ENCODE measurements at regions not wholly inside any gene's neighbourhood (a gene's known extent, or its start where the extent isn't known, plus 50 kb on each side); places are given as distances from the start of the nearest gene placed in this dataset.
"Not testable (repeated sequence)": the region's sequence is repeated elsewhere in the genome, so short reads cannot be mapped to it uniquely, and the experiment has no call there.

DNA sequence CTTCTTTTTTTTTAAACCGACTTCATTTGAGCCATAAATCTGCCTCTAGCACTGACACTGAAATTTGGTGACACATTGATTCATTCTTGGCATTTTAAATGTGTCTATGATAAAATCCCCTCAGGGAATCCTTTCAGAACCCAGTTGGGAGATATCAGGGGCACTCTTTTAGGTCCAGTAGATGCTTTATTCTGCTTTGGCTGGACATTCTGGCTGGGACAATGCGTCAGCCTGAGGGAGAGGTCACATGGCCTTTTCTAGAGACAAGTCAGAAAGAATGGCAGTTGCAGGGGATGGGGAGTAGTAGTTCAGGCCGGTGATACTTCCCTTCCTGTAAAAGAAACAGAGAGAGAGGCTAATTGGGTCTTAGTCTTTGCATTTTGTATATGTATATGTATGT is 63.1 kb downstream of the TRIM43 start:
- H3K9me3 ChIP-seq (ENCODE audit: control insufficient read depth in 2 of 2, low read length in 2 of 2); H3K4me3 ChIP-seq (ENCODE audit: low read length in 2 of 2); H3K27me3 ChIP-seq (ENCODE audit: control insufficient read depth in 1 of 2, insufficient read depth in 2 of 2, low read length in 2 of 2); H3K36me3 ChIP-seq (ENCODE audit: control insufficient read depth in 2 of 2, insufficient read depth in 2 of 2, low read length in 2 of 2); H3K27ac ChIP-seq (ENCODE audit: low read length); H3K4me1 ChIP-seq (ENCODE audit: control insufficient read depth, insufficient read depth, low read length); H3K9ac ChIP-seq (ENCODE audit: low read length in 2 of 2): not testable (repeated sequence)

DNA sequence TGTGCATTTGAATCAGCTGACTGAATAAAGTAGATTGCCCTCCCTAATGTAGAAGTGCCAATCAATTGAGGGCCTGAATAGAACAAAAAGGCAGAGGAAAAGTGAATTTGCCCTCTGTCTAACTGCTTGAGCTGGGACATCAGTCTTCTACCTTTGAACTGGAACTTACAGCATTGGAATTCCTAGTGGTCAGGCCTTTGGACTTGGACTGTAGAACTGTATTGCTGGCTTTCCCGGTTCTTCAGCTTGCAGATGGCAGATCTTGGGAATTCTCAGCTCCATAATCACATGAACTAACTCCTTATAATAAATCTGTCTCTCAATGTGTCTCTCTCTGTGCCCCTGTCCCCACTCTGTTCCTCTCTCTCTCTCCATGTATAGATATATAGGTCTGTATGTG is 64.8 kb downstream of the TRIM43 start:
- H3K27ac ChIP-seq (ENCODE audit: low read length); H3K4me3 ChIP-seq (ENCODE audit: low read length in 2 of 2); H3K4me1 ChIP-seq (ENCODE audit: control insufficient read depth, insufficient read depth, low read length); H3K9me3 ChIP-seq (ENCODE audit: control insufficient read depth in 2 of 2, low read length in 2 of 2); H3K9ac ChIP-seq (ENCODE audit: low read length in 2 of 2); H3K27me3 ChIP-seq (ENCODE audit: control insufficient read depth in 1 of 2, insufficient read depth in 2 of 2, low read length in 2 of 2); H3K36me3 ChIP-seq (ENCODE audit: control insufficient read depth in 2 of 2, insufficient read depth in 2 of 2, low read length in 2 of 2): not testable (repeated sequence)

DNA sequence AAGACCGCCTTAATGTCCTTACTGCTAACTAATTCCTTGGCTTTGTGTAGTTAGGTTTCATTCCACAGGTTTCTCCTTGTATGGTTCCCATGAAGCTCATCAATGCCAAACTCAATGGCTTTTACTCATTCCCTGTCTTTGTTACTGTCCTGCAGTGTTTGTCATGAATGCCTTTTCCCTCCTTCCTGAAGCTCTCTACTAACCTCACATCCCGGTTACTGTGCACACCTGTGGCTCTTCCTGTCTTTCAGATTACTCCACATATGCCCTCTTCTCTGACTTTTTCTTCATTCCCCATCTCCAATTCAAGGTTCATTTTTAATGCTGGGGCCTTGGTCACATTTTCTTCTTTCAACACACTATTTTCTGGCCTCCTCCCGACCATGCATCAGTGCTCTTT is 66.1 kb downstream of the TRIM43 start:
- not testable (repeated sequence) for H3K9ac ChIP-seq (ENCODE audit: low read length in 2 of 2); H3K36me3 ChIP-seq (ENCODE audit: control insufficient read depth in 2 of 2, insufficient read depth in 2 of 2, low read length in 2 of 2); H3K4me1 ChIP-seq (ENCODE audit: control insufficient read depth, insufficient read depth, low read length); H3K9me3 ChIP-seq (ENCODE audit: control insufficient read depth in 2 of 2, low read length in 2 of 2); H3K4me3 ChIP-seq (ENCODE audit: low read length in 2 of 2); H3K27ac ChIP-seq (ENCODE audit: low read length); H3K27me3 ChIP-seq (ENCODE audit: control insufficient read depth in 1 of 2, insufficient read depth in 2 of 2, low read length in 2 of 2)

DNA sequence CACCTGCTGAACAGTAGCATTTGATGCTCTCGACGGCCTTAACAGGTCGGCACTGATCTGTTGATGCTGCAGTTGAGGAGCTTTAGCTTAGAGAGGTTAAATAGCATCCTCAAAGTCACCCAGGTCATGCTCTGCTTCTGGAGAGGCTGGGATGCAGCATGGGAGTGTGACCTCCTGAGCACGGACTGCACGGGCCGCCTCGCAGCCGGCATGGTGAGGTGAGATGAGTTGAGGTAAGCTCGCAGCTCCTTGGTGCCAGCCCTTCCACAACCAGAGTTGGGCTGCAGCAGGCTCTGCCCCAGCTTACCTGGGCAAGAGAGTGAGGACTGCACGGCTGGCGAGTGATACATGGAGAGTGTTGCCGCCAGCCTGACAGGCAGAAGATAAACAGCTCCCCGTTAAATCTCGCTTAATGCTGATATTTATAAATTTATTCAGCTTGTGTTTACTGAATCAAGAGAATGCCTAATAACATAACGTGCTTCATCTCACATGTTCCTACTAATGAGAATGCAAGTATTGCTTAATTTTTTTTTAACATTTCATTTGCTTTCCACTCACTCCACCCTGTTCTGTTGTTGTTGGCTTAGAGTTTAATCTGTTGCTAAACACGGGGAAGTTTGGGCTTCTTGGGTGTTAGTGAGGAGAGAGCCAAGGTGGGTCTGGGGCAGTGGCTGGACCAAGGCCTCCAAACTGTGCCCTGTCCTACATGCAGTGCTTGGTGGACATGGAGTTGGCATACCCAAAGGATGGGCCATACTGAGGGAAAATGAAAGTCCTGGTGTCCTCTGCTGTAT is 69.2 kb downstream of the TRIM43 start:
- H3K27ac ChIP-seq (ENCODE audit: low read length); H3K36me3 ChIP-seq (ENCODE audit: control insufficient read depth in 2 of 2, insufficient read depth in 2 of 2, low read length in 2 of 2); H3K9me3 ChIP-seq (ENCODE audit: control insufficient read depth in 2 of 2, low read length in 2 of 2); H3K4me3 ChIP-seq (ENCODE audit: low read length in 2 of 2); H3K27me3 ChIP-seq (ENCODE audit: control insufficient read depth in 1 of 2, insufficient read depth in 2 of 2, low read length in 2 of 2); H3K4me1 ChIP-seq (ENCODE audit: control insufficient read depth, insufficient read depth, low read length); H3K9ac ChIP-seq (ENCODE audit: low read length in 2 of 2): not testable (repeated sequence)

DNA sequence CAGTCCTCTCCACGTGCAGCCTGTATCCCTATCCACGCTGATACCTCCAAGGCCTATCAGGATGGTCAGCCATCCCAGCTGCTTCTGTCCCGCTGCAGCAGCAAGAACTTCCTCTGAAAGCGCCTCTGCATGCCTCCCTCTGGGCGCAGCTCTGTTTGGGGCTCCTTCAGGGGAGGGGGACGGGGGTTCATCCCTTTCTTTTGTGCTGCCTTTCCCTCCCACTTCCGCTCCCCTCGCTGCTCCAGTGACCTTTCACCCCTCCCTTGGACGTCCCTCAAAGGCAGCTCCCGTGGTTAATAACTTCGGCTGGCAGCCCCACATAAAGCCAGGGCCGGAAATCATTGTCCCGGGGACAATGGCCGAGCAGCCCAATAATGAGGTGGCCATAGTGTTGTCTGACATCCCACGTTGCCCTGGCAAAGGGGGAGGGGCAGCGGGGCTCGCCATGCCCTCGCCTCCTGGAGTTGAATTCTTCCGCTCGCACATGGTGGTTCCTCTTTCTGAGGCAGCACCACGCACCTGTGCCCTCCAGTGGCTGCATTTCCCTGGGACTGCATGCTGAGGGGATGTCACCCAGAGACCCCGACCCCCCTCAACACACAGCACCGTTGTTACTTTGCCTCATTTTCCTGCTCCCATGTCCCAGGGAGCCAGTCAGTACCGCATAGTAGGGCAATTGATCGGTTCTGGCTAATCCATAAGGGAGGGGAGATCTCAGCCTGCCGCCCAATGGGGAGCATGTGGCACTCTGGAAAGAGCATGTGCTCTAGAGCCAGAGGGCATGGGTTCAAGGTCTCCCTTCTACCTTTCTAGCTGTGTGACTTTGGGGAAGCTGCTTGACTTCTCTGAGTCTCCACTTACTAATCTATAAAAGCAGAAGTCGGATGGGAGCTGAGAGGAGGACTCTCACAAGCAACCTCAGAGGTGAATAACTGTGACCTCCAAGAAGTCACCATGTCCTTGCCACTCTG is 72.0 kb downstream of the TRIM43 start:
- not testable (repeated sequence) for H3K9me3 ChIP-seq (ENCODE audit: control insufficient read depth in 2 of 2, low read length in 2 of 2); H3K4me3 ChIP-seq (ENCODE audit: low read length in 2 of 2); H3K27me3 ChIP-seq (ENCODE audit: control insufficient read depth in 1 of 2, insufficient read depth in 2 of 2, low read length in 2 of 2); H3K27ac ChIP-seq (ENCODE audit: low read length); H3K4me1 ChIP-seq (ENCODE audit: control insufficient read depth, insufficient read depth, low read length); H3K9ac ChIP-seq (ENCODE audit: low read length in 2 of 2); H3K36me3 ChIP-seq (ENCODE audit: control insufficient read depth in 2 of 2, insufficient read depth in 2 of 2, low read length in 2 of 2)

DNA sequence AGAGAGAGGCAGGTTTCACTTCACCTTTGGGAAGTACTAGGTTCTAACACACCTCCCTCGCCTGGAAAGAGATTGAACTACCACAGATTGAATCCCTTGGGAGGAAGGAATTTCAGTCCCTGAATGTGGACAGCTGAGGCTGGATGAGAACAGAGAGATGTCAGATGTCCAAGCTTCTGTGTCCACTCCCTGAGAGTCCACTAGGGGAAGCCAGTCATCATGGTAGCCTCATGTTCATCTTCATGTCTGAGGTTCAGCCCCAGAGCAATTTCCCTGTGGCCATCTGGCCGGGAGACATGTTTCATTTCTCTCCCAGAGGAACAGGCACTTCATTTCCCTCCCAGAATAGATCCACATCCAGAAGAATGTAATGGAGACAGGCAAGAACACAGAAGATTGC is 74.8 kb downstream of the TRIM43 start:
- H3K9ac ChIP-seq (ENCODE audit: low read length in 2 of 2); H3K4me1 ChIP-seq (ENCODE audit: control insufficient read depth, insufficient read depth, low read length); H3K9me3 ChIP-seq (ENCODE audit: control insufficient read depth in 2 of 2, low read length in 2 of 2); H3K36me3 ChIP-seq (ENCODE audit: control insufficient read depth in 2 of 2, insufficient read depth in 2 of 2, low read length in 2 of 2); H3K27ac ChIP-seq (ENCODE audit: low read length); H3K4me3 ChIP-seq (ENCODE audit: low read length in 2 of 2); H3K27me3 ChIP-seq (ENCODE audit: control insufficient read depth in 1 of 2, insufficient read depth in 2 of 2, low read length in 2 of 2): not testable (repeated sequence)

DNA sequence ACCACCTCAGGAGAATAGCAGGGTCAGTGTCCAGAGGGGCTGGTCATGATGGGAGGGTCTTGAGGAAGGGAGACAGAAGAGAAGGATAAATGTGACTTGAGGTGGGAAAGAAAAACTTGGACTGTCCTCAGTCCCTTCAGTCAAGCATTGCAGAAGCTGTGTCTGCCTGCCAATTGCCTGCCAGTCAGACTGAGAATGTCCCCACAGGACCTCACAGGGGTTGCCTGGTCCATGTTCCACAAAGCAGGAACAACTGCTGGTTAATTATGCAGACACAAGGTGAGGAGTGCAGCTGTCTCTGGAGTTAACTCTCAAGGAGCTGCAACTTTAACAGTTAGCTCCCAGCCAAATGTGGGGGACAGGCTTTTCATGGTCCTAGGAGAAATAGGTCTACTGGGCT is 75.7 kb downstream of the TRIM43 start:
- H3K4me3 ChIP-seq (ENCODE audit: low read length in 2 of 2): no peak overlapping the region
- no peak overlapping the region for H3K9ac ChIP-seq (ENCODE audit: low read length in 2 of 2)
- H3K4me1 ChIP-seq (ENCODE audit: control insufficient read depth, insufficient read depth, low read length): no peaks in the 10 kb centered on the region
- H3K9me3 ChIP-seq (ENCODE audit: control insufficient read depth in 2 of 2, low read length in 2 of 2): no peaks in the 10 kb centered on the region
- H3K36me3 ChIP-seq (ENCODE audit: control insufficient read depth in 2 of 2, insufficient read depth in 2 of 2, low read length in 2 of 2): no peaks in the 10 kb centered on the region
- no peaks in the 10 kb centered on the region for H3K27me3 ChIP-seq (ENCODE audit: control insufficient read depth in 1 of 2, insufficient read depth in 2 of 2, low read length in 2 of 2)
- no peak overlapping the region for H3K27ac ChIP-seq (ENCODE audit: low read length)

DNA sequence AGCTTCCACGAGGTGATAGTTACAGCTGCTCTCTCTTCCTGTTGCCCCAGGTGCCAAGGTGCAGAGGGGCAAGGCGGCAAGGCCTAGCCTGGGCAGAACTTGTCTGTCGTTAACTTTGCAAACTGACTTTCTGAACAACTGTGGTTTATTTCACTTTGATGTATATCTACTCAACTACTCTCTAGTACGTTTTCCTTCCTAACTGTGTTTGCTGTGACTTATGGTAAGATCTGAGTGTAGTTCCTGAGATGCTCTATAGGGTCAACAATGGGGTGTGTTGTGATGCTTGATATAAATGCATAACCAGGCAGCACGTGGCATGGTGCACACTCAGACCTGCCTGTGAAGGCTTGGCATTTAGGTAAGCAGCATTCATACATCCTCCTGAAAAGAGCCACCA is 77.1 kb downstream of the TRIM43 start:
- not testable (repeated sequence) for H3K4me1 ChIP-seq (ENCODE audit: control insufficient read depth, insufficient read depth, low read length); H3K27ac ChIP-seq (ENCODE audit: low read length); H3K9ac ChIP-seq (ENCODE audit: low read length in 2 of 2)

DNA sequence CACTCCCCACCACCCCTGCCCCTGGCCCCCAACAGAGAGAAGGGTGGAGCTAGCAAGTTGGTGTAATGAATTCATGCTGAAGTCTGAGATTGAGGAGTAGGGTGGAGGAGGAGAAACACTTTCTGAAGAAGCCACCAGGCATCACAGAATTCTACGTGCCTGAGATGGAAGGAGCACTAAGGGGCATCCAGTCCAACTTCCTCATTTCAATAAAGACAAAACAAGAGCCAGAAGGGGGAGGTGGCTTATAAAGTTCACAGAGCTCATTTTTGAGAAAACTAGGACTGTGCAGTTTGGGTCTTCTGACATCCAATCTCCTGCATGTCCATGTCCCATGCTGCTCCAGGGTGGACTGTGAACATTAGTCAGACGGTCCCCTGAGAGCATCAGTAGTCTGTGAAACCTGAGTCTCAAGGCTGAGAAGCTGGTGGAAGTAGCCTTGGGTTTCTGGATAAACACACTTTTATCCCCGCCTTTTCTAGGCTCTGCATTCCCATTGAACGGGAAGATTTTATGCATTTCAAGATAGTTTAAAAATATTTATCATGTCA is 77.7 kb downstream of the TRIM43 start:
- no peak overlapping the region for H3K27ac ChIP-seq (ENCODE audit: low read length)

More for the DNA sequence above, 77.1 kb downstream of the TRIM43 start:
- H3K36me3 ChIP-seq (ENCODE audit: control insufficient read depth in 2 of 2, insufficient read depth in 2 of 2, low read length in 2 of 2); H3K4me3 ChIP-seq (ENCODE audit: low read length in 2 of 2); H3K27me3 ChIP-seq (ENCODE audit: control insufficient read depth in 1 of 2, insufficient read depth in 2 of 2, low read length in 2 of 2); H3K9me3 ChIP-seq (ENCODE audit: control insufficient read depth in 2 of 2, low read length in 2 of 2): not testable (repeated sequence)

DNA sequence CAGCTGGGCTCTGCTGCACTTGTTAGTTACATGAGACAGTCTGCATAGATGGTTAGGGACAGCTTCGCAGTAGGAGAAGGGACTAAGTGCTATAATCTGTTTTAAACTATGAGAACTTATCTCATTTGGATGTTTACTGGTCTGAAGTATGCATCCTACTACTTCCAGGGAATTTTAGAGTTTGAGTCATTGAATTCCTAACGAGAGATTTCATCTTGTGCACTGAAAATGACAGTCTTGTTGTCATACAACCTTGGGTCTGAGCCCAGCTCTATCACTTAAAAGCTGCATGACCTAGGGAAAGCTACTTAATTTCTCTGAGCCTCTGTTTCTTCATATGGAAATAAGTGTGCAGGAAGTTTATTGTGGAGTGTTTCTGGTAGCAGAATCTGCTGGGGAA is 78.4 kb downstream of the TRIM43 start:
- H3K4me1 ChIP-seq (ENCODE audit: control insufficient read depth, insufficient read depth, low read length): no peaks in the 10 kb centered on the region
- no peak overlapping the region for H3K4me3 ChIP-seq (ENCODE audit: low read length in 2 of 2)

More for the DNA sequence above, 77.7 kb downstream of the TRIM43 start:
- Histone ChIP-seq H3K9me3 (ENCODE audit: control insufficient read depth in 2 of 2, low read length in 2 of 2) (no peaks in the 10 kb centered on the region), H3K36me3 (ENCODE audit: control insufficient read depth in 2 of 2, insufficient read depth in 2 of 2, low read length in 2 of 2) (no peaks in the 10 kb centered on the region), H3K4me3 (ENCODE audit: low read length in 2 of 2) (no peak overlapping the region), H3K4me1 (ENCODE audit: control insufficient read depth, insufficient read depth, low read length) (no peaks in the 10 kb centered on the region), H3K27me3 (ENCODE audit: control insufficient read depth in 1 of 2, insufficient read depth in 2 of 2, low read length in 2 of 2) (no peaks in the 10 kb centered on the region), H3K9ac (ENCODE audit: low read length in 2 of 2) (no peak overlapping the region)

DNA sequence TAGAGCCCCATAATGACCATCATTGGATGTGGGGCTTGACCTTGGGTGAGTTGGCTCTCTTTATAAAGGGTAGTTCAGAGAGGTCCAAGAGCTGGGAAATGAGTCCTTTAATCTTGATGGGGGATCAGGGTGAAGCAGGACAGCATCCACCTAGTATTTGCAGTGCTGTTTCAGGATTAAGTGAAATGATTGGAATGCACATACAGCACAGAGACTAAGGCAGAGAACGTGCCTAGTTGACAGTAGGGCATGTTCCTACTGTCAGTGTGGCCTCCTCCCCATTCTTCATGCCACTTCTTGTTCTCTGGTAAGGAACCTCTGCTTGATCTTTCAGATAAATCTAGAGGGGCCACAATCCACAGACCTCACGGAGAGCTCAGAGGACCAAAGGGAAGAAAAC is 78.9 kb downstream of the TRIM43 start:
- no peaks in the 10 kb centered on the region for H3K27me3 ChIP-seq (ENCODE audit: control insufficient read depth in 1 of 2, insufficient read depth in 2 of 2, low read length in 2 of 2)
- H3K36me3 ChIP-seq (ENCODE audit: control insufficient read depth in 2 of 2, insufficient read depth in 2 of 2, low read length in 2 of 2): no peaks in the 10 kb centered on the region
- H3K27ac ChIP-seq (ENCODE audit: low read length): no peak overlapping the region
- no peaks in the 10 kb centered on the region for H3K4me1 ChIP-seq (ENCODE audit: control insufficient read depth, insufficient read depth, low read length)
- no peak overlapping the region for H3K4me3 ChIP-seq (ENCODE audit: low read length in 2 of 2)
- H3K9me3 ChIP-seq (ENCODE audit: control insufficient read depth in 2 of 2, low read length in 2 of 2): no peaks in the 10 kb centered on the region
- H3K9ac ChIP-seq (ENCODE audit: low read length in 2 of 2): no peak overlapping the region

More for the DNA sequence above, 78.4 kb downstream of the TRIM43 start:
- Histone ChIP-seq H3K9me3 (ENCODE audit: control insufficient read depth in 2 of 2, low read length in 2 of 2) (no peaks in the 10 kb centered on the region), H3K9ac (ENCODE audit: low read length in 2 of 2) (no peak overlapping the region), H3K27me3 (ENCODE audit: control insufficient read depth in 1 of 2, insufficient read depth in 2 of 2, low read length in 2 of 2) (no peaks in the 10 kb centered on the region), H3K27ac (ENCODE audit: low read length) (no peak overlapping the region), H3K36me3 (ENCODE audit: control insufficient read depth in 2 of 2, insufficient read depth in 2 of 2, low read length in 2 of 2) (no peaks in the 10 kb centered on the region)
